Coronary artery (tissue), 2 donors: ENCODE measurements at regions not wholly inside any gene's neighbourhood (a gene's known extent, or its start where the extent isn't known, plus 50 kb on each side); places are given as distances from the start of the nearest gene placed in this dataset.
"Not testable (repeated sequence)": the region's sequence is repeated elsewhere in the genome, so short reads cannot be mapped to it uniquely, and the experiment has no call there.

Experiments
- DNase-seq: peaks from one replicate; pipeline ENCODE4 v3.0.0-alpha.2; 2017; ENCODE audit warnings: low spot score
- H3K27ac ChIP-seq, 2 donors: fragments of 200-600 bp; sonication (generic); one replicate each; pipeline ENCODE4 v1.5.1; 2016 to 2019
- H3K4me3 ChIP-seq: fragments of 200-600 bp; sonication (generic); 2 replicates; pipeline ENCODE4 v1.5.1; 2016; ENCODE audit warnings: mild to moderate bottlenecking, moderate library complexity
- TF ChIP-seq, protein P1 (sequence below): fragments of 200-600 bp; sonication (generic); IDR thresholded peaks from one replicate; pipeline ENCODE4 v1.5.1; 2019; ENCODE audit warnings: antibody characterized with exemption

DNA sequence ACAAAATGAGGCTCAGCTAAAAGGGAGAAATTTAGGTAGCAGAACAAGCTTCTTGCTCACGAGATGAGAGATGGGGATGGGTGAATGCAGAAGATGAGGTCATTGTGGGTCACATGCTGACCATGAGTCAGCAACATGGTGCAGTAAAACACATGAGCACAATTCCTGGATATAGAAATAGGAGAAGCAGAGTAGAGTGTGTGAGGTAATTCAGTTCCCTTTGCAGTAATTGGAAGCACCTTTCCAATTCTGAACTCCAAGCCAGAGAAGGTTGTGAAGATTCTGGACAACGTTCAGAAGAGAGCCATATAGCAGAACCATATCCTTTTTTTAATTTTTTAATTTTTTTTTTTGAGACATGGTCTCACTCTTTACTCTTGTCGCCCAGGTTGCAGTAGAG is 62.0 kb upstream of the LMNTD1 start:
- DNase-seq = no peak
- Histone ChIP-seq H3K27ac (no peak overlapping the region), H3K4me3 (no peak overlapping the region)
- TF ChIP-seq, protein P1, sequence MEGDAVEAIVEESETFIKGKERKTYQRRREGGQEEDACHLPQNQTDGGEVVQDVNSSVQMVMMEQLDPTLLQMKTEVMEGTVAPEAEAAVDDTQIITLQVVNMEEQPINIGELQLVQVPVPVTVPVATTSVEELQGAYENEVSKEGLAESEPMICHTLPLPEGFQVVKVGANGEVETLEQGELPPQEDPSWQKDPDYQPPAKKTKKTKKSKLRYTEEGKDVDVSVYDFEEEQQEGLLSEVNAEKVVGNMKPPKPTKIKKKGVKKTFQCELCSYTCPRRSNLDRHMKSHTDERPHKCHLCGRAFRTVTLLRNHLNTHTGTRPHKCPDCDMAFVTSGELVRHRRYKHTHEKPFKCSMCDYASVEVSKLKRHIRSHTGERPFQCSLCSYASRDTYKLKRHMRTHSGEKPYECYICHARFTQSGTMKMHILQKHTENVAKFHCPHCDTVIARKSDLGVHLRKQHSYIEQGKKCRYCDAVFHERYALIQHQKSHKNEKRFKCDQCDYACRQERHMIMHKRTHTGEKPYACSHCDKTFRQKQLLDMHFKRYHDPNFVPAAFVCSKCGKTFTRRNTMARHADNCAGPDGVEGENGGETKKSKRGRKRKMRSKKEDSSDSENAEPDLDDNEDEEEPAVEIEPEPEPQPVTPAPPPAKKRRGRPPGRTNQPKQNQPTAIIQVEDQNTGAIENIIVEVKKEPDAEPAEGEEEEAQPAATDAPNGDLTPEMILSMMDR = no peak

DNA sequence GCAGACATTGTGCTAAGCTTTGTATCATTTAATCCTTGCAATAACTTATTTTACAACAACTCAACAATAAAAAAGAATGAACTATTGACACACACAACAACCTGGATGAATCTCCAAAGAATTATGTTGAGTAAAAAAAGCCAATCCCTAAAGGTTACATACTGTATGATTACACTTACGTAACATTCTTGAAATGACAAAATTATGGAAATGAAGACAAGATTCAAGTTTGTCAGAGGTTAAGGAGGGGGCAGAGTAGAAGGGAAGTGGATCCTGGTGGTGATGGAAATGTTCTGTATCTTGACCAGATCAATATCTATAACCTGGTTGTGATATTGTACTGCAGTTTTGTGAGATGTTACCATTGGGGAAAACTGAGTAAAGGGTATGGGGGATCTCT is 63.2 kb upstream of the LMNTD1 start:
- TF ChIP-seq, protein P1 = no peak
- Histone ChIP-seq H3K4me3 (no peak overlapping the region), H3K27ac (no peak overlapping the region)
- no peak for DNase-seq

DNA sequence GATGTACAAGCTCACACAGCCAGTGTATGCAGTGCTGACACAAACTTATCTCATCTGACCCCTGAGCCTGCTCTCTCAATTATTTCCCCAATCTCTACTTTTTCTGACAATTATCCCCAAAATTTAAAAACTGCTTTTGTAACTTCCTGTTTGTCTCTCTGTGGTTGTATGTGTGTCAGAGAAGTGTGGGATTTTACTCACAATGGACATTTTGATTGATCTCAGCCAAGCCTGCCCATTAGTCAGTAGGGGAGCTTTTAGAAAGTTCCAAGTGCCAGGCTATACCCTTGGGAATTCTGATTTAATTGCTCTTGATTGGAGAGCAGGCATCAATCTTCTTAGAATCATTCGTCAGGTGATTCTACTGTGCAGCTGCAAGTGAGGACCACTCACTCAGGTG is 64.9 kb upstream of the LMNTD1 start:
- TF ChIP-seq, protein P1 = no peak
- no peak overlapping the region for H3K27ac ChIP-seq
- H3K4me3 ChIP-seq = no peak overlapping the region
- DNase-seq = no peak

DNA sequence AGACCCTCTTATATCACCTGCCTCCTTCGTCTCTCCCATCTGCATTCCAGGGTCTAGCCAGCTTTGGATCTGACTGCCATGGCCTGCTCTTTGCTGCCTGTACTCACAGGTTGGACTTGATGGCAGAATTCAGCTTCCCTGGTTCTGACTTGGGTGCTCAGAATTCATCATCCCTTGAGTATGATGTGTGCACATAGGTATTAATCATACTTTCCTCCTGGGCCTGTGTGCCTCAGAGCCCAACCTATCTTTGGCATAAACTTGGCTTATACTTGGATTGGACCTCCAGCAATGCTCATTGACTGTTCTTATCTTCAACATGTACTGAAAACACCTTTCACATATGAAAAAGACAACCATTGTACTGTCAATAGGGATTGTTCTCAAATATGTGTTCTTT is 70.7 kb upstream of the LMNTD1 start:
- TF ChIP-seq, protein P1 = no peak
- Histone ChIP-seq H3K27ac (no peak overlapping the region), H3K4me3 (no peak overlapping the region)
- no peak for DNase-seq

DNA sequence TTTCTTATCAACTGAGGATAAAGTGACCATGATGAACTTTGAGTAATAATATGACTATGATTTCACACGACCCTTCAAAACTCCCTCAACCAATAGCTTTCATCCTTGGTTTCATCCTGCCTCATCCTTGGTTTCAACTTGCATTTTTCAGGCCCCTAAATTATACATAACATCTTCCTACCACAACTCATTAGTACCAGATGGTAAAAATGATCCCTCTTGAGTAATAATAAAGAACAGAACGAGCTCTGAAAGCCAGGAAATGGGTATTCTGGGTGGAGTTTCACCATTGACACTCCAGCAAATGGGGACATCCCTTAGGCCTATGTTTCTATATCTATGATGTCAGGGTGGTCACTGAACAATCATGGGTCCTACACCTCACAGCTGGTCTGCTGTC is 72.1 kb upstream of the LMNTD1 start:
- no peak overlapping the region for H3K27ac ChIP-seq
- DNase-seq = no peak
- TF ChIP-seq, protein P1 = no peak
- no peak overlapping the region for H3K4me3 ChIP-seq

DNA sequence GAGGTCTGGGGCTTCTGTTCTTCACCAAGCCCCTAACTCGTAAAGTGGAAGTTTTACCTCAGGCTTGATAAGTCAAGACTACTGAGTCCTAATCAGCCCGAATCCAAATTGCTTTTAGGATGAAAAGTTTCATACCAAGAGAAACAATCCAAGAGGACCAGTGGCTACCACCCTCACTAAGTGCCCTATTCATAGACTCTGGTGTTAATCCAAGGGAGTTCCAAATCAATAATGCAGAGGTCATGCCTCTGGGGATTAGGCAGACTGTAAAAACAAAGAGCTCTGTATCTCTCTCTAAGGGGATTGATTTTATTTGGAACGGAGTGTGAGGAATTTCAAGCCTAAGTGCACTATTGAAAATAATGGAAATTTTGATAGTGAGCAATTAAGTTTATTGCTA is 76.3 kb upstream of the LMNTD1 start:
- TF ChIP-seq, protein P1 = no peak
- no peak overlapping the region for H3K4me3 ChIP-seq
- no peak overlapping the region for H3K27ac ChIP-seq
- DNase-seq = no peak

DNA sequence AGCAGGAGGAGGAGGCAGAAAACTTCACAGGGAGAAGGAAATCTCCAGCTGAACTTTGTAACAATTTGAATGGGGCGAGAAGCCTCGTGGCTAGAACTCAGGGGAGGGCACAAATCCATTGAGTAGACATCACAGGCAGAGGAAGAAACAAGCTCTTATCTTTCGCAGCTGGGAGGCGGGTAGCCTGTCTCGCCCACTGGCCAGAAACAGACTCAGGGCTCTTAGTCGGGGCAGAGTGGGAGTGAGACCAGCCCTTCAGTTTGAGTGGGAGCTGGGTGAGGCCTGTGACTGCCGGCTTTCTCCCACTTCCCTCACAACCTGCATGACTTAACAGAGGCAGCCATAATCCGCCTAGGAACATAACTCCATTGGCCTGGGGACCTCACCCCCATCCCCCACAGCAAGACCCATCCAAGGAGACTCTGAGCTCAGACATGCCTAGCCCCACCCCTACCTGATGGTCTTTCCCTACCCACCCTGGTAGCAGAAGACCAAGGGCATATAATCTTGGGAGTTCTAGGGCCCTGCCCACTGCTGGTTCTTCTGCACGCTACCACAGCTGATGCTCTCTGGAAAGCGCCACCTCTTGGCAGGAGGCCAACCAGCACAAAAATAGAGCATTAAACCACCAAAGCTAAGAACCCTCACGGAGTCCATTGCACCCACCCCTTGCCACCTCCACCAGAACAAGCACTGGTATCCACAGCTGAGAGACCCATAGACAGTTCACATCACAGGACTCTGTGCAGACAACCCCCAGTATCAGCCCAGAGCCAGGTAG is 77.8 kb upstream of the LMNTD1 start:
- not testable (repeated sequence) for H3K27ac ChIP-seq, DNase-seq, H3K4me3 ChIP-seq

DNA sequence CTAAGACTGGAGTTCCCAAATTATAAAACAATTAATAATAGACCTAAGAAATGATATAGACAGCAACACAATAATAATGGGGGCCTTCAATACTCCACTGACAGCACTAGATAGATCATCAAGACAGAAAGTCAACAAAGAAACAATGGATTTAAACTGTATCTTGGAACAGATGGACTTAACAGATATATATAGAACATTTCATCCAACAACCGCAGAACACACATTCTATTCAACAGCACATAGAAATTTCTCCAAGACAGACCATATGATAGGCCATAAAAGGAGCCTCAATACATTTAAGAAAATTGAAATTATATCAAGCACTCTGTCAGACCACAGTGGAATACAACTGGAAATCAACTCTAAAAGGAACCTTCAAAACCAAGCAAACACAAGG is 80.1 kb upstream of the LMNTD1 start:
- not testable (repeated sequence) for H3K4me3 ChIP-seq, DNase-seq, H3K27ac ChIP-seq
